Left ventricle myocardium inferior (tissue), 1 donor: ENCODE measurements at regions not wholly inside any gene's neighbourhood (a gene's known extent, or its start where the extent isn't known, plus 50 kb on each side); places are given as distances from the start of the nearest gene placed in this dataset.

Experiments
- DNase-seq: peaks from one replicate; pipeline ENCODE4 v3.0.0-alpha.2; 2020
- H3K27ac ChIP-seq: fragments of 200-600 bp; replicated peaks from 2 replicates; pipeline ENCODE4 v1.8.0; 2021
- H3K27me3 ChIP-seq: fragments of 200-600 bp; 2 replicates; pipeline ENCODE4 v1.8.0; 2021; ENCODE audit warnings: low read depth
- H3K36me3 ChIP-seq: fragments of 200-600 bp; 2 replicates; pipeline ENCODE4 v1.8.0; 2021
- H3K4me1 ChIP-seq: fragments of 200-600 bp; 2 replicates; pipeline ENCODE4 v1.8.0; 2021
- H3K4me3 ChIP-seq: fragments of 200-600 bp; 2 replicates; pipeline ENCODE4 v1.8.0; 2021; ENCODE audit warnings: mild to moderate bottlenecking, moderate library complexity
- H3K9me3 ChIP-seq: fragments of 200-600 bp; replicated peaks from 2 replicates; pipeline ENCODE4 v1.8.0; 2021
- CTCF ChIP-seq: fragments of 200-600 bp; IDR thresholded peaks from 2 replicates; pipeline ENCODE4 v1.8.0; 2021; ENCODE audit warnings: antibody characterized with exemption, mild to moderate bottlenecking, borderline replicate concordance
- intact Hi-C: fragments of 100-400 bp; cut with micrococcal nuclease; formaldehyde crosslinking; loops from one replicate; pipeline ENCODE4 v1.11.0; 2022
- donor health status: DM: no; HTN: yes; CAD: no; lungs with severe emphysema.

- Histone ChIP-seq H3K9me3 (peaks cover 12% of the 10 kb centered on the region), H3K4me3 (no peak overlapping the region), H3K4me1 (no peaks in the 10 kb centered on the region), H3K27ac (no peak overlapping the region), H3K36me3 (no peaks in the 10 kb centered on the region), H3K27me3 (no peaks in the 10 kb centered on the region)
- TF ChIP-seq CTCF: no peak
- DNase-seq: no peak
- intact Hi-C loops: no loop called here
These were observed 115.8 kb downstream of the RTL3 start for GRCh38 chrX:78543281-78543680.

GRCh38 chrX:78540171-78540570 is 119.0 kb downstream of the RTL3 start:
- Histone ChIP-seq H3K4me1 (no peaks in the 10 kb centered on the region), H3K27me3 (no peaks in the 10 kb centered on the region), H3K9me3 (peaks cover 12% of the 10 kb centered on the region), H3K36me3 (no peaks in the 10 kb centered on the region), H3K4me3 (no peak overlapping the region), H3K27ac (no peak overlapping the region)
- TF ChIP-seq CTCF: no peak
- intact Hi-C loops: no loop called here
- no peak for DNase-seq

GRCh38 chrX:78534221-78534620 is 124.9 kb downstream of the RTL3 start:
- no peak for TF ChIP-seq CTCF
- no peaks in the 10 kb centered on the region for H3K9me3 ChIP-seq
- intact Hi-C loops: no loop called here
- no peak for DNase-seq
- no peaks in the 10 kb centered on the region for H3K4me1 ChIP-seq
- no peak overlapping the region for H3K27ac ChIP-seq
- no peaks in the 10 kb centered on the region for H3K27me3 ChIP-seq
- H3K36me3 ChIP-seq: no peaks in the 10 kb centered on the region
- H3K4me3 ChIP-seq: no peak overlapping the region

- Histone ChIP-seq H3K36me3 (no peaks in the 10 kb centered on the region), H3K9me3 (no peaks in the 10 kb centered on the region), H3K27me3 (no peaks in the 10 kb centered on the region), H3K4me1 (no peaks in the 10 kb centered on the region), H3K27ac (no peak overlapping the region), H3K4me3 (no peak overlapping the region)
- DNase-seq: no peak
- intact Hi-C loops: no loop called here
- no peak for TF ChIP-seq CTCF
These were observed 126.8 kb downstream of the RTL3 start for GRCh38 chrX:78532363-78532762.

- DNase-seq: no peak
- Histone ChIP-seq H3K4me3 (no peak overlapping the region), H3K36me3 (no peaks in the 10 kb centered on the region), H3K27me3 (no peaks in the 10 kb centered on the region), H3K27ac (no peak overlapping the region), H3K4me1 (no peaks in the 10 kb centered on the region), H3K9me3 (no peaks in the 10 kb centered on the region)
- intact Hi-C loops: no loop called here
- no peak for TF ChIP-seq CTCF
These were observed 131.3 kb downstream of the RTL3 start for GRCh38 chrX:78527818-78528217.

GRCh38 chrX:78527263-78527662 is 131.9 kb downstream of the RTL3 start:
- Histone ChIP-seq H3K27ac (no peak overlapping the region), H3K27me3 (no peaks in the 10 kb centered on the region), H3K36me3 (no peaks in the 10 kb centered on the region), H3K4me3 (no peak overlapping the region), H3K9me3 (no peaks in the 10 kb centered on the region), H3K4me1 (no peaks in the 10 kb centered on the region)
- no peak for TF ChIP-seq CTCF
- intact Hi-C loops: no loop called here
- no peak for DNase-seq
